ENCODE measurements at regions not wholly inside any gene's neighbourhood (a gene's known extent, or its start where the extent isn't known, plus 50 kb on each side); places are given as distances from the start of the nearest gene placed in this dataset.

DNA sequence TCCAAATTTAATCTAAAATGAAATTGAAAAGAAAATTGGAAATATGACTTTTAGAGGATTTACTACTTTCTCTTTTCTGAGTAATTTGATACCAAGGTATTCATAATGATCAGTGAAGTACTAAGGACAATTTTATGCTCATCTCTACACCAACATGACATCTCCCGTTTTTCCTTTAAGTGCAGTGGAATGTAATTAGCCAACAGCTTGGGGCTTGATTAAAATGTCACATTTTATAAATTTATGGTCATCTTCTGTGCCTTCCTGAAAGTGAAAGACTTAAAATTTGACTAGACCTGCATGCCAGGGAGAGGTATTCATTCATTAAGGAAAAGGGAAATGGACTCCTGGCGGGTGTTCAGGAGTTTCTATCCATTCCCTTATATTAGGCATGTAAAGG, 228.2 kb upstream of the CNTN3 start:
- Histone ChIP-seq H3K4me1 (ENCODE audit: control insufficient read depth, insufficient read depth, low read depth, low read length) (no peaks in the 10 kb centered on the region), H2AK5ac (ENCODE audit: low read length, severe bottlenecking) (no peak overlapping the region), H2BK15ac (ENCODE audit: low read depth, poor library complexity, severe bottlenecking) (no peak overlapping the region), H3K4me3 (ENCODE audit: insufficient read depth in 1 of 2, low read depth in 1 of 2, low read length in 2 of 2) (no peak overlapping the region), H3K23ac (ENCODE audit: low read length in 2 of 2) (no peak overlapping the region), H4K8ac (ENCODE audit: low read length) (no peak overlapping the region), H3K18ac (ENCODE audit: low read depth in 1 of 2, low read length in 2 of 2) (no peak overlapping the region), H3K27ac (ENCODE audit: low read length, poor library complexity, severe bottlenecking) (no peak overlapping the region), H3K4ac (ENCODE audit: low read depth in 1 of 2, low read length in 2 of 2) (no peak overlapping the region), H2BK5ac (ENCODE audit: low read depth, low read length, poor library complexity, severe bottlenecking) (no peak overlapping the region), H3K9me3 (ENCODE audit: control insufficient read depth, low read length) (no peaks in the 10 kb centered on the region), H3K36me3 (ENCODE audit: control insufficient read depth in 1 of 2, insufficient read depth in 2 of 2, low read depth in 1 of 2, low read length in 2 of 2) (no peaks in the 10 kb centered on the region), H3K79me1 (replicated peaks; ENCODE audit: low read length, poor library complexity, severe bottlenecking) (no peaks in the 10 kb centered on the region), H2BK12ac (ENCODE audit: low read length in 2 of 2) (no peak overlapping the region), H3K9ac (ENCODE audit: low read length) (no peak overlapping the region), H4K91ac (ENCODE audit: low read length) (no peak overlapping the region), H3K14ac (ENCODE audit: low read length in 2 of 2) (no peak overlapping the region), H3K27me3 (ENCODE audit: control insufficient read depth in 1 of 2, insufficient read depth in 1 of 2, low read length in 2 of 2) (no peaks in the 10 kb centered on the region), H2AFZ (ENCODE audit: low read depth, low read length) (no peak overlapping the region), H2BK120ac (ENCODE audit: low read depth, low read length) (no peak overlapping the region), H3K4me2 (ENCODE audit: low read length, poor library complexity, severe bottlenecking) (no peak overlapping the region)
- no CpG with 5 or more reads among the region's 2 CpGs for WGBS
- no peak for DNase-seq

DNA sequence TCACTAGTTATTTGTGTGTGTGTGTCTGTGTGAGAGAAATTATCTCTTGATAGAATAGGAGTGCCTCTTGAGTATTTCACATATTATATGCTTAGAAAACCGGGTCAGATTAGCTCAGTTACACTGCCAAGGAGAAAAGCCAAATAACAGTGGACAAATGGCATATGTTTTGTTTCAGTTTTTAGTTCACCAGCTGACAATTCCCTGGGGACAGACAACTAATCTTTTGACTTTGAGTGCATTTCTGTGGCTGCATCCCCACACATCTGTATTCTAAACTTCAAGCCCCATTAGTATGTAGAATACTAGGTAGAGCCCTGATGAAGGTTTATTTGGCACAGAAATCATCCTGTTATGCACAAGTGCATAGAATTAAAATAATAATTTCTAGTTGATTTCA, 227.7 kb upstream of the CNTN3 start:
- H3K18ac ChIP-seq (ENCODE audit: low read depth in 1 of 2, low read length in 2 of 2) = no peak overlapping the region
- no peak overlapping the region for H2BK15ac ChIP-seq (ENCODE audit: low read depth, poor library complexity, severe bottlenecking)
- H2AFZ ChIP-seq (ENCODE audit: low read depth, low read length) = no peak overlapping the region
- H2BK120ac ChIP-seq (ENCODE audit: low read depth, low read length) = no peak overlapping the region
- no peak overlapping the region for H3K4me3 ChIP-seq (ENCODE audit: insufficient read depth in 1 of 2, low read depth in 1 of 2, low read length in 2 of 2)
- H2BK5ac ChIP-seq (ENCODE audit: low read depth, low read length, poor library complexity, severe bottlenecking) = no peak overlapping the region
- H2BK12ac ChIP-seq (ENCODE audit: low read length in 2 of 2) = no peak overlapping the region
- no peaks in the 10 kb centered on the region for H3K36me3 ChIP-seq (ENCODE audit: control insufficient read depth in 1 of 2, insufficient read depth in 2 of 2, low read depth in 1 of 2, low read length in 2 of 2)
- no peaks in the 10 kb centered on the region for H3K27me3 ChIP-seq (ENCODE audit: control insufficient read depth in 1 of 2, insufficient read depth in 1 of 2, low read length in 2 of 2)
- H3K4ac ChIP-seq (ENCODE audit: low read depth in 1 of 2, low read length in 2 of 2) = no peak overlapping the region
- H3K23ac ChIP-seq (ENCODE audit: low read length in 2 of 2) = no peak overlapping the region
- no peak overlapping the region for H3K14ac ChIP-seq (ENCODE audit: low read length in 2 of 2)
- no peaks in the 10 kb centered on the region for H3K9me3 ChIP-seq (ENCODE audit: control insufficient read depth, low read length)
- WGBS = 57% methylated on average over 1 of the region's 1 CpG
- no peak overlapping the region for H3K27ac ChIP-seq (ENCODE audit: low read length, poor library complexity, severe bottlenecking)
- H3K9ac ChIP-seq (ENCODE audit: low read length) = no peak overlapping the region
- no peak overlapping the region for H3K4me2 ChIP-seq (ENCODE audit: low read length, poor library complexity, severe bottlenecking)
- DNase-seq = no peak
- no peak overlapping the region for H2AK5ac ChIP-seq (ENCODE audit: low read length, severe bottlenecking)
- H4K91ac ChIP-seq (ENCODE audit: low read length) = no peak overlapping the region
- H3K79me1 ChIP-seq (replicated peaks; ENCODE audit: low read length, poor library complexity, severe bottlenecking) = no peaks in the 10 kb centered on the region
- no peak overlapping the region for H4K8ac ChIP-seq (ENCODE audit: low read length)
- no peaks in the 10 kb centered on the region for H3K4me1 ChIP-seq (ENCODE audit: control insufficient read depth, insufficient read depth, low read depth, low read length)

DNA sequence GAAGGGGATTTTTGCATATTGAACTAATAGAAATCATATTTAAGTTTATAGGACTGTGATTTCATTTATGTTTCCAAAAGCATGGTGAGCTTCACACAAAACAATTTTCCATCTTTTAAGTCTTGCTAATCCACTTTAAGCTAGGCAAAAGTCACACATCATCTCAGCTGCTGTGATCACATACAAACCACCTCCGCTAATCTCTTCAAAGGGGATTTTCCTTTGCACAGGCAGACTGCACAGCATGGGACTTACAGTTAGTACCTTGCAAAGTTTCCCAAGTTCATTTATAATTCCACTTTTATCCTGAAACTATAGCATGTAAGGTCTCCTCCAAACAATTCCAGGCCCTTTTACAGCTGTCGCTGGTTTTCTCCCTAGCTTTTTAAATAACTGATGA, 225.1 kb upstream of the CNTN3 start:
- Histone ChIP-seq H4K91ac (ENCODE audit: low read length) (no peak overlapping the region), H3K79me1 (replicated peaks; ENCODE audit: low read length, poor library complexity, severe bottlenecking) (no peaks in the 10 kb centered on the region), H2BK120ac (ENCODE audit: low read depth, low read length) (no peak overlapping the region), H4K8ac (ENCODE audit: low read length) (no peak overlapping the region), H3K4me1 (ENCODE audit: control insufficient read depth, insufficient read depth, low read depth, low read length) (no peaks in the 10 kb centered on the region), H3K18ac (ENCODE audit: low read depth in 1 of 2, low read length in 2 of 2) (no peak overlapping the region), H3K4ac (ENCODE audit: low read depth in 1 of 2, low read length in 2 of 2) (no peak overlapping the region), H2AK5ac (ENCODE audit: low read length, severe bottlenecking) (no peak overlapping the region), H3K9ac (ENCODE audit: low read length) (no peak overlapping the region), H2BK15ac (ENCODE audit: low read depth, poor library complexity, severe bottlenecking) (no peak overlapping the region), H3K36me3 (ENCODE audit: control insufficient read depth in 1 of 2, insufficient read depth in 2 of 2, low read depth in 1 of 2, low read length in 2 of 2) (no peaks in the 10 kb centered on the region), H2BK5ac (ENCODE audit: low read depth, low read length, poor library complexity, severe bottlenecking) (no peak overlapping the region), H3K14ac (ENCODE audit: low read length in 2 of 2) (no peak overlapping the region), H2AFZ (ENCODE audit: low read depth, low read length) (no peak overlapping the region), H3K23ac (ENCODE audit: low read length in 2 of 2) (no peak overlapping the region), H2BK12ac (ENCODE audit: low read length in 2 of 2) (no peak overlapping the region), H3K9me3 (ENCODE audit: control insufficient read depth, low read length) (no peaks in the 10 kb centered on the region), H3K27ac (ENCODE audit: low read length, poor library complexity, severe bottlenecking) (no peak overlapping the region), H3K27me3 (ENCODE audit: control insufficient read depth in 1 of 2, insufficient read depth in 1 of 2, low read length in 2 of 2) (no peaks in the 10 kb centered on the region), H3K4me2 (ENCODE audit: low read length, poor library complexity, severe bottlenecking) (no peak overlapping the region), H3K4me3 (ENCODE audit: insufficient read depth in 1 of 2, low read depth in 1 of 2, low read length in 2 of 2) (no peak overlapping the region)
- 79% methylated on average over 2 of the region's 2 CpGs for WGBS
- DNase-seq = no peak

DNA sequence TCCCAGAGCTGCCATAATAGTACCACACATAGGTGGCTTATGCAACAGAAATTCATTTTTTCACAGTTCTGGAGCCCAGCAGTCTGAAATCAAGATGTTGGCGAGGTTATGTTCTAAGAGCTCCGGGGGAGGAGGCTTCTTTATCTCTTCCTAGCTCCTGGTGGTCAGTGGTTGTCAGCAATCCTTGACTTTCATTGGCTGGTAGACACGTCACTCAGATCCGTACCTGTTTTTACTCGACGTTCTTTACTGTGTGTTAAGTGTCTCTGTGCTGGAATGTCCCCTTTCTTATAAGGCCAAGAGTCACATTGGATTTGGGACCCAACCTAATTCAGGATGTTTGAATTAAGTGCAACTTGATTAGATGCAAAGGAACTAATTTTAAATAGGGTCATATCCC, 218.5 kb upstream of the CNTN3 start:
- no peaks in the 10 kb centered on the region for H3K4me1 ChIP-seq (ENCODE audit: control insufficient read depth, insufficient read depth, low read depth, low read length)
- no peak overlapping the region for H2BK15ac ChIP-seq (ENCODE audit: low read depth, poor library complexity, severe bottlenecking)
- no peak for DNase-seq
- no peak overlapping the region for H3K9ac ChIP-seq (ENCODE audit: low read length)
- no peak overlapping the region for H2BK120ac ChIP-seq (ENCODE audit: low read depth, low read length)
- H2AFZ ChIP-seq (ENCODE audit: low read depth, low read length) = no peak overlapping the region
- no peak overlapping the region for H3K4me2 ChIP-seq (ENCODE audit: low read length, poor library complexity, severe bottlenecking)
- H3K79me1 ChIP-seq (replicated peaks; ENCODE audit: low read length, poor library complexity, severe bottlenecking) = no peaks in the 10 kb centered on the region
- H2AK5ac ChIP-seq (ENCODE audit: low read length, severe bottlenecking) = no peak overlapping the region
- no peak overlapping the region for H2BK5ac ChIP-seq (ENCODE audit: low read depth, low read length, poor library complexity, severe bottlenecking)
- H3K27ac ChIP-seq (ENCODE audit: low read length, poor library complexity, severe bottlenecking) = no peak overlapping the region
- 67% methylated on average over 6 of the region's 6 CpGs for WGBS
- H3K14ac ChIP-seq (ENCODE audit: low read length in 2 of 2) = no peak overlapping the region
- H3K36me3 ChIP-seq (ENCODE audit: control insufficient read depth in 1 of 2, insufficient read depth in 2 of 2, low read depth in 1 of 2, low read length in 2 of 2) = no peaks in the 10 kb centered on the region
- H3K23ac ChIP-seq (ENCODE audit: low read length in 2 of 2) = no peak overlapping the region
- no peak overlapping the region for H4K91ac ChIP-seq (ENCODE audit: low read length)
- no peaks in the 10 kb centered on the region for H3K9me3 ChIP-seq (ENCODE audit: control insufficient read depth, low read length)
- H3K4me3 ChIP-seq (ENCODE audit: insufficient read depth in 1 of 2, low read depth in 1 of 2, low read length in 2 of 2) = no peak overlapping the region
- H3K27me3 ChIP-seq (ENCODE audit: control insufficient read depth in 1 of 2, insufficient read depth in 1 of 2, low read length in 2 of 2) = no peaks in the 10 kb centered on the region
- H3K18ac ChIP-seq (ENCODE audit: low read depth in 1 of 2, low read length in 2 of 2) = no peak overlapping the region
- no peak overlapping the region for H4K8ac ChIP-seq (ENCODE audit: low read length)
- H3K4ac ChIP-seq (ENCODE audit: low read depth in 1 of 2, low read length in 2 of 2) = no peak overlapping the region
- no peak overlapping the region for H2BK12ac ChIP-seq (ENCODE audit: low read length in 2 of 2)

All from mesenchymal stem cell (in vitro differentiated cells and primary cell).